GM12891 (cell line): ENCODE measurements at regions not wholly inside any gene's neighbourhood (a gene's known extent, or its start where the extent isn't known, plus 50 kb on each side); places are given as distances from the start of the nearest gene placed in this dataset.

Experiments
- DNase-seq: peaks from one replicate; pipeline ENCODE4 v3.0.0; 2011; ENCODE audit warnings: low spot score; ENCODE audit not compliant: insufficient read length
- FAIRE-seq: peaks from 2 replicates; lab custom pipeline; 2011; peaks lifted over from hg19 to GRCh38; lab: Jason Lieb, UNC
- PAX5 ChIP-seq: IDR thresholded peaks from 2 replicates; pipeline ENCODE4 v1.6.1; 2011; ENCODE audit warnings: low read length, moderate library complexity, mild to moderate bottlenecking; ENCODE audit not compliant: insufficient read depth, severe bottlenecking
- POLR2A ChIP-seq: IDR thresholded peaks from 2 replicates; pipeline ENCODE4 v1.6.1; 2011; ENCODE audit warnings: low read depth, low read length, control low read depth
- POLR2AphosphoS5 ChIP-seq: IDR thresholded peaks from 2 replicates; pipeline ENCODE4 v1.6.1; 2011; ENCODE audit warnings: low read depth, low read length, control low read depth
- POU2F2 ChIP-seq: IDR thresholded peaks from 2 replicates; pipeline ENCODE4 v1.6.1; 2011; ENCODE audit warnings: low read depth, mild to moderate bottlenecking, control low read depth, low read length, moderate library complexity
- SPI1 ChIP-seq: IDR thresholded peaks from 2 replicates; pipeline ENCODE4 v1.6.1; 2011; ENCODE audit warnings: low read depth, low read length, control low read depth
- TAF1 ChIP-seq: IDR thresholded peaks from 2 replicates; pipeline ENCODE4 v1.6.1; 2011; ENCODE audit warnings: low read depth, low read length, control low read depth

- no peak for TF ChIP-seq TAF1
- FAIRE-seq: no peak
- no peak for DNase-seq
Measured at GRCh38 chr18:78681934-78682333, 297.7 kb upstream of the SALL3 start.

- no peak for TF ChIP-seq POLR2AphosphoS5
- no peak for TF ChIP-seq PAX5
- no peak for TF ChIP-seq SPI1
- TF ChIP-seq TAF1: no peak
- TF ChIP-seq POU2F2: no peak
- TF ChIP-seq POLR2A: no peak
- DNase-seq (no peak), FAIRE-seq (no peak)
Measured at GRCh38 chr18:78682716-78683115, 296.9 kb upstream of the SALL3 start.

GRCh38 chr18:78683191-78684010 lies 296.2 kb upstream of the SALL3 start:
- FAIRE-seq: no peak
- DNase-seq: no peak
- TF ChIP-seq POLR2A (no peak), TAF1 (no peak), POU2F2 (no peak), PAX5 (no peak), POLR2AphosphoS5 (no peak), SPI1 (no peak)

GRCh38 chr18:78685250-78685979 lies 294.2 kb upstream of the SALL3 start:
- TF ChIP-seq POU2F2: no peak
- no peak for TF ChIP-seq SPI1
- TF ChIP-seq POLR2A: no peak
- no peak for TF ChIP-seq POLR2AphosphoS5
- TF ChIP-seq PAX5: no peak
- TF ChIP-seq TAF1: no peak
- DNase-seq: no peak
- no peak for FAIRE-seq

- TF ChIP-seq PAX5: no peak
- no peak for TF ChIP-seq TAF1
- TF ChIP-seq POLR2A: no peak
- no peak for TF ChIP-seq POLR2AphosphoS5
- no peak for TF ChIP-seq POU2F2
- TF ChIP-seq SPI1: no peak
- DNase-seq: no peak
- no peak for FAIRE-seq
Measured at GRCh38 chr18:78685980-78686530, 293.6 kb upstream of the SALL3 start.

- TF ChIP-seq POU2F2 (no peak), POLR2A (no peak), POLR2AphosphoS5 (no peak), TAF1 (no peak)
Measured at GRCh38 chr18:78686976-78687685, 292.5 kb upstream of the SALL3 start.

GRCh38 chr18:78687736-78688135 lies 291.9 kb upstream of the SALL3 start:
- no peak for FAIRE-seq

More at GRCh38 chr18:78686976-78687685, 292.5 kb upstream of the SALL3 start:
- FAIRE-seq (no peak), DNase-seq (no peak)

GRCh38 chr18:78688249-78688648 lies 291.4 kb upstream of the SALL3 start:
- FAIRE-seq (no peak), DNase-seq (no peak)

More at GRCh38 chr18:78687736-78688135, 291.9 kb upstream of the SALL3 start:
- no peak for DNase-seq
- TF ChIP-seq SPI1: no peak
- TF ChIP-seq TAF1: no peak
- TF ChIP-seq POLR2AphosphoS5: no peak
- no peak for TF ChIP-seq POU2F2
- no peak for TF ChIP-seq POLR2A
- no peak for TF ChIP-seq PAX5

GRCh38 chr18:78688916-78689315 lies 290.7 kb upstream of the SALL3 start:
- DNase-seq (no peak), FAIRE-seq (no peak)
- no peak for TF ChIP-seq POLR2AphosphoS5
- TF ChIP-seq POU2F2: no peak
- TF ChIP-seq POLR2A: no peak
- TF ChIP-seq PAX5: no peak
- no peak for TF ChIP-seq SPI1
- no peak for TF ChIP-seq TAF1

More at GRCh38 chr18:78688249-78688648, 291.4 kb upstream of the SALL3 start:
- TF ChIP-seq SPI1 (no peak), TAF1 (no peak), POLR2A (no peak), POU2F2 (no peak), POLR2AphosphoS5 (no peak), PAX5 (no peak)
